GM12891 (cell line): ENCODE measurements at regions not wholly inside any gene's neighbourhood (a gene's known extent, or its start where the extent isn't known, plus 50 kb on each side); places are given as distances from the start of the nearest gene placed in this dataset.

Source experiments
- PAX5 ChIP-seq: IDR thresholded peaks from 2 replicates; pipeline ENCODE4 v1.6.1; 2011; ENCODE audit warnings: low read length, moderate library complexity, mild to moderate bottlenecking; ENCODE audit not compliant: insufficient read depth, severe bottlenecking
- POLR2A ChIP-seq: IDR thresholded peaks from 2 replicates; pipeline ENCODE4 v1.6.1; 2011; ENCODE audit warnings: low read depth, low read length, control low read depth
- POLR2AphosphoS5 ChIP-seq: IDR thresholded peaks from 2 replicates; pipeline ENCODE4 v1.6.1; 2011; ENCODE audit warnings: low read depth, low read length, control low read depth
- SPI1 ChIP-seq: IDR thresholded peaks from 2 replicates; pipeline ENCODE4 v1.6.1; 2011; ENCODE audit warnings: low read depth, low read length, control low read depth

DNA sequence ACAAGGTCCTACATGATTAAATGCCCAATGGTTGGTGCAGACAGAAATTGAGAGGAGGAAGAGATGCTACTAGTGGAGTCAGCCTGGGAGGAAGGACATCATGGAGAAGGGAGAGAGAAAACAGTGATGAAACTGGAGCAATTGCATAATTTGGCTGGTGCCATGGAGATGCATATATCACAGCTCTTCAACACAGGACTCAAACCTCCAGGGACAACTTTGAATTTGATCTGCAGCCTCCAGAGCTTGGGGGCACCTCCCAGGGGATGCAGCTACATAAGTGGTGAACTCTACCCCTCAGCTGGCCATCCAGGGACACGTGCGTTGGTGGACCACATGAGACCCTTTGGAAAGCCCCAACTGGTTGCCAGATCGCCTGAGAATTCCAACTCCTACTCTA is 80.4 kb downstream of the CTAGE1 start:
- no peak for TF ChIP-seq PAX5
- no peak for TF ChIP-seq POLR2A
- TF ChIP-seq SPI1: no peak
- TF ChIP-seq POLR2AphosphoS5: no peak
